ENCODE measurements at regions not wholly inside any gene's neighbourhood (a gene's known extent, or its start where the extent isn't known, plus 50 kb on each side); places are given as distances from the start of the nearest gene placed in this dataset.
A peak's percentile ranks its signal among the peaks of the same experiment; 100 is the strongest.

DNA sequence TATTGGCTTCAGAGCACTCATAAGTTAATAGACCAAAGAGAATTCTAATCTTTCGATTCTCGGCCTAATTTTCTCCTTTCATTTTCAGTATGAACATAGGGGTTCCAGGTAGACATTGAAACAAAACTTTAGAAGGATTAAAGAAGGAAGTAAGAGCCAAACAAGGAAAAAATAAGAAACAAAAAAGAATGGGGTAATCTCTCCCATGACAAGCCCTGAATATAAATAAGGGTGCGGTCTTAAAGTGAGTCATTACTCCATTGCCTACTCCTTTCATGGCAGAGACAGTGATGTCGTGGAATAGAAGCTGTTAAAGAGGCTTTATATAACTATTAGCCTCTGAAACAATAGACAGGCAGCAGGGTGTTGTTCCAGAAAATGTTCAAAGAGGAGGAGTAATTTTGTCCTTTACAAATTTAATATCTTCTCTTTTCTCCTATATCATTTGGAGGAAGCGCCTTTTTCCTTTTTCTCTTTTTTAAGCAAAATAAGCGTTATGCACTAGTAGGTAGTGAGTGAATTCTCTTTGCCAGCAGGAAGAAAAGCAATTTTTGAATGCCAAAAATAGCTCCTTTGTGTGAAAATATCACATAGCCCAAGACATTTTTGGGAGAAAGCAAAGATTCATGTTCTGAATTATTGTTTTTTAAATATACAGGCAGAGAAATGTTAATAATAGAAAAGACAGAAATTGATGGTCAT is 607.9 kb upstream of the KCNMB2 start:
- peak; percentile 47 for DNase-seq

DNA sequence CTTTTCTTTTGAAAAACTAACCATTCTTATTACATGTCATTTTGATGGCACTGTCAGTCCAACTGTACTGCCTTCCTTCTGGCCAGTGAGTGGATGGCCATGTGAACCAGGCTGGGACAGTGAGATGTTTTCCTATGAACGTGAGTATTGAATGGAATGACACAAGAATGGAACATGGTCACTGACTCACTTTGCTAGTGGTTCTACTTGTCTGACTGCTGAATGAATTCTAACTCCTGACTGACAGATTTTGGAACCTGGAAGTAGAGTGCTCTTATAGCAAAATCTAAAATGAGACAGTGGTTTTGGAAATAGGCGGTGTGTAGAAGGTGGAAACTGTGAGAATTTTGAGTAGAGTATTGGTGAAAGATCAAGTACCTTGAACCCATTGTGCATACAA is 606.9 kb upstream of the KCNMB2 start:
- DNase-seq, result no peak

DNA sequence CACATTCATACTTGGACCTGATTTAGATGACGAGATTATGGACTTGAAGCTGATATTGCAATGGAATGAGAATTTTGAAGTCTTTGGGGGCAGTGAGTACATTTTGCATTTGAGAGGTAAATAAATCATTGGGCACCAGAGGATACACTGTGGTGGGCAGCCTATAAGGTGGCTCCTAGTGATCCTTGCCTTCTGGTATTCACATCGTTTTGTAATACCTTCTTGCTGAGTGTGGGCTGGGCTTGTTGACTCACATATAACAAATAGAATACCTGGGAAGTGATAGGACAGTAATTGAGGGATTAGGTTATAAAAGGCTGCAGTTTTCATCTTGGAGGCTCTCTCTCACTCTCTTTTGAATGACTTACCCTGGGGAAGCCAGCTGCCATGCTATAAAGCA is 605.5 kb upstream of the KCNMB2 start:
- no peak for DNase-seq

DNA sequence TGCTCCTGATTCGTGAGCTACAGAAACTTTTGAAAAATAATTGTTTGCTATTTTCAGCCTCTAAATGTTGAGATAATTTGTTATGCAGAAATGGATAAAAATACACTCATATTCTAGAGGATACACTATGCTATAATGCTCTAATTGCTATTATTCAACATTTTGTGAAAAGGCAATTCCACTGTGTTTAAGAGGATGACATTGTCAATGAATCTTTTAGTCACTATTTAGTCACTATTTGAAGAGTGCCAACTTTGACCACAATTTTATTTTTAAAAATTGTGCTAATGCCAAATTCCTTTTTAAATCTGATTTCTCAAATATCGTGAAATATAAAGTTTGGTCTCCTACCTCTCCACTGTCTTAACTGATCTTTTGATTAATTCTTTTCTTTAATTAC is 604.9 kb upstream of the KCNMB2 start:
- no peak for DNase-seq

DNA sequence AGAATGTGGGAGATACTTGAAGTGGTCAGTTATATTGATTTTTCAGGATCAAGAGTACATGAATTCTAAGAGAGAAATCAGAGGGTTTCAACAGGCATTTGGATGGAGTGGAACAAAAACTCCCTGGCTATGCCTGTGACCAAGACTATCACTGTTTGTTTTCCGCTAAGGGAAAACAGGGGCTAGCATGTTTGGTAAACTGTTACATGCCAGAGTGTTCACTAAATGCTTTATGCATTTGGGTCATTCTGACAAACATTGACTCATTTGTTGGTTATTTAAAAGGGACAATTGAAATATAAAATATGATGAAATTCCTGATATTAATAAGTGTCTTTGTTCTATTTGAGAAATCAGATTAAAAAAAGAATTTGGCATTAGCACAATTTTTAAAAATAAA is 603.9 kb upstream of the KCNMB2 start:
- DNase-seq, result no peak

DNA sequence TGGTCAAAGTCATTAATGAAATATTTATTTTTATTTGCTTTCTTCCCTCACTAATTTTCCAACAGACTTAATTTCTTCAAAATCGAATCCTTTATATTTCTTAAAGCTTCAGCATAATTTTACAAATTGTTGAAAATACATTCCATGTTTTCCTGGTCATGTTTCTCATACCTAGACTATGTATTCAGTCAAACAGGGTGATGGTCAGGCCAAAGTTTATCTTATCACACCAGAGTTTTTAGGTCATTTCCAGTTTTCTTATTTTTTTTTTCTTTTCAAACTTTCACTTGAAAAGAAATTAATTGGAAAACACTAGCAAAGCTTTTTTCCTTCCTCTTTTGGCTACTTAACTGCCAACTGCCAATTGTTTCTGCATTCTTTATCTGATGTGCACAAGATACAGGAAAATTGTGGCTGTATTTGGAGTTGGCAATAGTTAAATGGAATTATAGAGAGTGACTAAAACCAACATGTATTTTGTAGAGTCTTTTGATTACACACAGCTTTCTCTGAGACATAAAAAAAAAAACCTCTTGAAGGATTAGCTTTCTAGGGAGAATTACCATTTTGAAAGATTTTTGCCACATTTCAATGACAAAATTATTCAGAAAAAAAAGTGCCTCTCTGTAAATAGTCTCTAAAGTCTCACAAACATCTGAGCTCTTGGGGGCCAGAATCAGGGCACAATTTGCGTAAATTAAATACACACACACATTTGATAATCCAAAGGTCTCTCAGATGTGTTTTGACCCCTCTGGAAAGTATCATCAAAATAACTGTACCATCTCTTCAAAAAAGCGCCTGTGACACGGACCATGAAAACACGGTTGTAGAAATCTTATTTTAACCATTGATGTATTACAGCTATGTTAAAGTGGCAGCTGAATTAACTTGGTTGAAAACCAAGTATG is 603.2 kb upstream of the KCNMB2 start:
- peak; percentile 62 for DNase-seq

DNA sequence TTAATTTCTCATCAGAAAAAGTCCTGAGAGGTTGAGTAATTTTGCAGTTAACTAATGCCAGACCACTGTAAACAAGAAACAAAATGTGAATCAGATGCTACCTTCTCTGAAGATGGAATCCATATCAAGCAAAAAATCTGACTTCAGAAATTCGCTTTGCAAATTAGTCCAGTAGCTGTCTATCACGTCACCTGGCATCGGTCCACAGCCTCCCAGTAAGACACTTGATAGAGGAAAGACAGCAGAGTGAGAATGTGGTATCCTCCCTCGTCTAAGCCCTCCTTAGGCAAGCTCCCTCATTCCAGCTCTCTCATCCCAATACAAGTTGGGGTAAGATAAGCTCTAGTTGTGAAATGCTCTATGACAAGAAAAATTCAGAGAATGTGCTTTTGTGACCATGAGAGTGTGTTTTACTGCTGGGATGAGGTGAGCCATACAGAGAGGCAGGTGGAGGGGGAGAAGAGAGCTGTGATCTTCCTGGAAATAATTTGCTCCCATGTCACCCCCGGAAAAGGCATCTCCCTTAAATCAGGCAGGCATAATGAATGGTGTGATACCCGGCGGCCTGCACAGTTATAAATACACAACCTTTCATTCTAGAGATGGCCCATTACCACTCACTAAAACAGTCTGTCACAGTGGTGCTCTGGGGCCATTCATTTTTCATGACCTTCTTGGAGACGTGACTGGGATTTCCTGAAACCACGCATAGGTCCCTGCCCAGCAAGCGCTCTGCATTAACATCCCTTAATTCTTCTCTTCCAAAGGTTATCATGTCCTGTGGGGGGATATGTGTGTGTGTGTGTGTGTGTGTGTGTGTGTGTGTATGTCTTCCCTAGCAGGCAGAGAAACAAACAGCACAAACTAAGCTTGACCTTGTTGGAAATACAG is 602.0 kb upstream of the KCNMB2 start:
- DNase-seq, result peak; percentile 98

DNA sequence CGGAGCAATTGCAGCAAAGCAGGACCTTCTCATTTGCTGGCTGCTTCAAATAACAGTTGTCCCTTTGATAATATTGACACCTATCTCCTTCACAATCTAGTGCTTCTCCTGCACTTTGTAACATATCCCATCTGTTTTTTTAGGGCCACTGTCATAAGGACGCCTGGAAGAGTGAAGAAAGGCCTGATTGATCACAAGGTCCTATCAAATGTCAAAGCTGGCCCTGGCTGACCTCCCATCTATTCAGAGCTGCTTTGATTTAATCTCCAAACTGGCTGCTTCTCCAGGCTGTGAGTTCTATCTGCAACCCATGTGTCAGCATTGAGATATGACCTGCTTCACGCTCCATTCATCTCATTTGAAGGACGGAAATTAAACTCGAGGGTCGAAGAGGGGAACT is 601.2 kb upstream of the KCNMB2 start:
- no peak for DNase-seq

DNA sequence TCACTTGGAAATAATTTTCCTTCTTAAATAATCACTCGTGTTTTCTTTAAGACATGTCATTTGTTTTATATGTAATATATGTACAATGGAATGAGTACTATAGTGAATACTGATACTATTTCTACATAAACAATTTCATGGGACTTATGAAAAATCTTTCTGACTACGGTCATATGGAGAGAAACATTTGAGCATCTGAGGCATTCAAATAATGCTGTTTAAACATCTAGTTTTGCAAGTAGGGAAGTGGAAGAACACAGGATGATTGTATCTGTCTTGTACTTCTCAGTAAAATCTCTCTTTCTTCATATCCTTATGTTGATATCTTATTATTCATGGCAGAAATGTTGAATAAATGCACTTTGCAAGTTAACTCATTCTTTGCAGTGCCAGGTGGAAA is 599.5 kb upstream of the KCNMB2 start:
- no peak for DNase-seq

DNA sequence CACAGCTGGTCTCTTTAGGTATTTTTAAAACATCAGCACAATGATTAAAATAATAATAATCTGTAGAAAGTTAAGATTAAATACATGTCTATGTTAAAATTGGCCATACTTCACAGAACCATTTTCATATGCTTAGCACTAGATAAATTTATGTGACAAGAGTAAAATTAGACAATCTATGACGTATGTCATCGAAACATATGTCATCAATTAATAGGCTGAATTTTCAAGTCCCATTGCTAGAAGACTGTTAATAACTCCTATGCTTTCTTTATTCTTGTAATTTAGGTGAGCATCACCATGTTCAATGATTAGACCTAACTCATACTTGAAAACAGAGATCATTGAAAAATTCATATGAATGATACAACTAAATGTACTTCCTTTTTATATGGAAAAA is 593.3 kb upstream of the KCNMB2 start:
- no peak for DNase-seq

DNA sequence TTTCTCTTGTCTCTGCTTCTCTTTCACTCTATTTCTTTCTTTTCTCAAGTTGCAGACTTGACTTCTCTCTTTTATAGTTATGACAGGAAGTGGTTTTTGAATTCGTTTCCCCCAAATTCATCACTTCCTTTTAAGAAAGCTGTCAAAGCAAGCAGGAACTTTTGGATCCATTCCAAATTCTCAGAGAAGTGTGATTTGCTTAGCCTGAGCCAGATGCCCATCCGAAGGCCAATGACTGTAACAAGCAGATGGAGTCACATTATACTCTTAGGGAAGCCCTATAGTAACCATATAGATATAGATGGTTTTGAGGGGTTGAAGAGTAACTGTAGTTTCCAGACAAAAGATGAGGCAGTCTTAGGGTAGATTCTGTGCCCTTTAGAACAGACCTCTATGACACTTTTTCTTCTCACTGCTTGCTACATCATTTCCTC is 592.0 kb upstream of the KCNMB2 start:
- DNase-seq, result peak; percentile 41

DNA sequence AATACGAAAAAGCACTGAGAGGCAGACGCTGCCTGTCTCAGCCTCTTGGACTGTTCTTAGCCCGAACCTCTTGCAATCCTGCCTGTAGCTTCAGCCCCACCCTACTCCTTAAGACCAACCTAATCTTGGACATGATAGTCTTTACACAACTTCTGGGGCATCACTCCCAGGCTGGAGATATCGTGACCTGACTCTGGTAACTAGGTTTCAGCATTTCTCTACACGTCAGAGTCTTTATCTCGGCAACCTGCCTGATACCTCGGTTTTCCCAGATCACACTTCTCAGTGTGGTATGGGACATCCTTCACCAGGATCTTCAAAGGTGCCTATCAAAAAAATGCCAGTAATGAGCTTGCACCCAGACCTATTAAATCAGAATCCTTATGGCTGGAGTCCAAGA is 590.2 kb upstream of the KCNMB2 start:
- DNase-seq, result no peak

DNA sequence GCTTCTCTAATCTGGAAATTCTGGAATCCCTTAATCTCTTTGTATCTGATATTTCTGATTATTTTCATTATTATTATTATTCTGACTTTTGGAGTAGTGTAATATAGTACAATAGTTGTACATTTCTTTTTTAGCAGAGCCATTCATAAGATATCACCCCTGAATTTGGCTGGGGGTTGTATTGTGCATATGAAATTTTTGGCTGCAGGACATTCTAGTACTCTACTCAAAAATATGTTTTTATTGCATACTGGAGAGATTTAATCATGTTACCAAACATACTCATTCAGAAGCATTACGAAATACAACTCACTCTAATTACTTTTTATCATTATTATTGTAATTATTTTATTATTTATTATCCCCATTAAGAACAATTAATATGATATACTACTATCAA is 589.7 kb upstream of the KCNMB2 start:
- no peak for DNase-seq

DNA sequence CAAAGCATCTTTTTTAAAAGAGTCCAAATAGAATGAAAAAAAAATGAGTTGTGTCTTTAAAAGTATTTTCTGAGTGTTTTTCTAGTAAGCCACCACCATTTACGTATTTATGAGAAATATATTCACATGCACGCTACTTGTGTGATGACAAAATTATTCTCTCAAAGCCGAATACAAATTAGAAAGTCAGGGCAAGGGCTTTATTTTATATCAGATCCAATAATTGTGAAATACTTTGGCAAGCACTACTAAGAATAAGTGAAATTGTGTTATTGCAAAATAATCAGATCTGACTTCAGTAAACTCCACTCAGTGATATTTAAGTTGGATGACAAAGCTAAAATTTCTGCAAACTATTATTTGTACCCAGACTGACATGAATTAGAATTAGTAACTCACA is 589.3 kb upstream of the KCNMB2 start:
- DNase-seq, result no peak

DNA sequence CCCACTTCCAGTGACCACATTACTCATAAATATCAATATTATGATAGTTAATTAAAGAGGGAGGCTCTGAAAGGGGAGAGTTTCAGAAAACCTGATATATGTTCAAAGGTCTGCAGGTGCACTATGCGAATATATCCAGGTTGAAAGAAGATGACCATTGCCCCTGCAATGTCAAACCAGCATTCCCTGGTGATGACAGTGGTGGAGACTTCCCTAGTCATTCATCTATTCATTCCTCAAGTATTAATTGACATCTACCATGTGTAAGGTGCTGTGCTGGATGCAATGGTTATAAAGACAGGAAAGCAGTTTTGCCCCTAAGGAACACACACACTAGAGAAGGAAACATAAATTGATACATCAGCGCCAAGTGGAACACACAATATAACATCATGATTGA is 588.3 kb upstream of the KCNMB2 start:
- DNase-seq, result no peak

DNA sequence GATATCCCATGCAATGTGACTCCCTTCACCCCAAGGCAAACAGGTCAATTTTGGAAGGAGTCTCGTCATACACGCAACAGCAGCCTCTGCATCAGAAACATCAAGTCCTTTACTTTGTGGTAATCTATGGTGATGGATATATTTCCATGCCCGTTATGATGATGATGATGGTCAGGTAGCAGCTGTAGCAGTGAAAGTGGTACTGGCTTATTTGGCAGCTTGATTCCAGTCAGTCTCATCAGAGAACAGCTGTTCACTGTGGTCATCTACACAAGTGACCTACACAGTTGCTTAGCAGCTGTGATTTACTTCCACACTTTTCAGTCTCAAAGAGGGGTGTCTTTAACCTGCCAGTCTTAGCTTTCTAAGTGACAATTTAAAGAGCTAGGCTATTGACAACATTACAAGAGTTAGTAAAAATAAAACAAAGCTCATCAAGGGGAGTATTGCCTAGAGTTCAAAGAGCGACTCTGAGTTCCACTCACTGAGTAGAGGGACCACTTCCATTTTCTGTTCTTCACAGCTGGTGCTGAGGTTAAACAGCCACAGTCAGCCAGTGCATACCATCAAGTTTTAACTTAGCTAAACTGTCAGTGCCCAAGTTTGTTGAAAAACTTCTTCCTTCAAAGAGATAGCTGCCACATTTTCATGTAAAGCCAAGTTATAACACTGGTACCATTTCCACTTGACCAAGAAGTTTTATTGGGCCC is 587.4 kb upstream of the KCNMB2 start:
- DNase-seq, result no peak

DNA sequence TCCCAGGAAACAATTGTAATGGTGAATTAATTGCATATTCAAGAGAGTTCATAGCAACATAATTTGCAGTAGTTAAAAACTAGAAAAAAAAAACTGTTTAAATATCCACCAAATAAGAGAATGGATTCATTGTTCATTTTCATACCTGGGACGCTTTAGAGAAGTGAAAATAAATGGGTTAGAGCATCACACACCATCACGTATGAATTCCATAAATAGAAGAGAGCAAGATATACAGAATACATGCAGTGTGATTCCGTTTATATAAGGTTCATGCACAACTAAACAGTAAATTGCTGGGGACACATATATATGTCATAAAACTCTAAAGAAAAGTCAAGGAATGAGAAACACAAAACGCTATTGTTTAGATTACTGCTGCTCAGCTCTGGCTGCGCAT is 577.0 kb upstream of the KCNMB2 start:
- no peak for DNase-seq

DNA sequence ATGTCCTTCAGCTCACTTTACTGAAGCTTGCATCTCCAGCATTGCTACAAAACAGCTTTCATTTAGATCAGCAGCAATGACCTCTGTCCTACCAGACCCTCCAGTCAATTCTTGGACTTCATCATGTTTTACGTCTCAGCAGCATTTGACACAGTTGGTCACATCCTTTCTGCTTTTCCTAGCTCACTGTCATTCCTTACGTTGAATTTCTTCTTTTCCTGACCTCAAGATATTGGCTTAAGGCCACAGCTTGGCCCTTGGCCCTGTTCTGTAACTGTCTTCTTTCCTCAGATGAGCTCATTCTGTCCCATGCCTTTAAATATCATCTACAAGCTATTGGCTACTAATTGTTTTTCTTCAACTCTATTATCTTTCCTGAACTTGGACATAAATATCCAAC is 576.2 kb upstream of the KCNMB2 start:
- DNase-seq, result peak; percentile 39

DNA sequence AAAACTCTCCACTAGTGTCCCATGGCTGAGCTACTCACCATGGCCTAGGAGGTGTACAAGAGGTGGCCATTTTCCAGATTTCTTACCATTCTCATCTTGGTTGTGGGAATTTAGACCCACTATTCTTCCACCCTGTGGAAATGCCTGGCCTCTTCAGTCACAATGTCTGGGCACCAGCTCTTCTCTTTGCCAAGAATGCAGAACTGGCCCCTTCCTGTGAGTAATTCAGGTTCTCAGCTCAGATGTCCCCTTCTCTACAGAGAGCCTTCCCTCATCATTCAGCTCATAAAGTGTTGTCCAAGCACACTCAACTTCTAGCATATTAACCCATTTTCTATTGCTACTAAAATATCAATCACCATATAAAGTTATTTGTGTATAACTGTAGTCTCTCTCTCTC is 575.5 kb upstream of the KCNMB2 start:
- DNase-seq, result peak; percentile 21

DNA sequence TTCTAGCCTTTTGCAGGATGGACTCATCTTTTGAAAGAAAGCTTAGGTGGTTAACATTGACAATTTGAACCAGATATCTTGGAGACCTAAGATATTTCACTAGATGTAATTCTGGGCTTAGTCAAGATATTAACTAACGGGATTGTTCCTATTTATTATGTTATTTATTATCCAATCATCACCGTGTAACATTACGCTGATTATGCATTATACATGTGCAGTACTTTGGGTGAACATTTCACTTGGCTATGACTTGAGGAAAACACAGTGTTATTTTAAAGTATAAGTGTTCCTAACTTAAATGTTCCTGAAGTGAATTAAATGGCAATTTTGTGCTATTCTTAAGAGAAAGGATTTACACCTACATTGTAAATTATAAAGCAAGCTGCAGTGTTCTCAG is 574.5 kb upstream of the KCNMB2 start:
- DNase-seq, result no peak

DNA sequence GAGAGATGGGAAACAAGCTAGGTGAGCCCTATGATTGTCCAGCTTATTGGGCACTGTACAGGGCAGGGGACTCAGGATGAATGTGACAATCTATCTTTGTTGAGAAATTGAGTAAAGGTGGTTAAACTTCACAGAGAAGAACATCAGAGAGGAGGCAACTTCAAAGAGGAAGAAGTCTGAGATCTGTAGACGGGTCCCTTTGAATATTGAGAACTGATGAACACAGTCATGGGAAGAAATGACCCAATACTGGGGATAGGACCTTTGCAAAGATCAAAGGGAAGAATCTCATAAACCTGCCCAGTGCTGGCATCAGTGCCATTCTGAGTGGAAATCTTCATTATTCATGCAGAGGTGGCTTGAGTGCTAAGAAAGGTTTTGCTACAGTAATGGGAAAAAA is 569.7 kb upstream of the KCNMB2 start:
- DNase-seq, result no peak

DNA sequence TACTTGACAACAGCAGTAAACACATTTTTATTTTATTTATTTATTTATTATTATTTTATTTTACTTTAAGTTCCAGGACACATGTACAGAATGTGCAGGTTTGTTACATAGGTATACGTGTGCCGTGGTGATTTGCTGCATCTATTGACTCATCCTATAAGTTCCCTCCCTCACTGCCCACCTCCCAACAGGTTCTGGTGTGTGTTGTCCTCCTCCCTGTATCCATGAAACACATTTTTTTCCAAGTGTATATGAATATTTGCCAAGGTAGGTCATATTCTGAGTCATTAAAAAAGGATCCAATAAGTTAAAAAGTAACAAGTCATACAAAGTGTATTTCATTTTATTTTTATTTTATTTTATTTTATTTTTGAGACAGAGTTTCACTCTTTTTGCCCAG is 567.3 kb upstream of the KCNMB2 start:
- DNase-seq, result peak; percentile 71

Data from fibroblast of skin of right biceps (primary cell).